ENCODE measurements at regions not wholly inside any gene's neighbourhood (a gene's known extent, or its start where the extent isn't known, plus 50 kb on each side); places are given as distances from the start of the nearest gene placed in this dataset.

GRCh38 chr12:3988519-3989217 lies 115.5 kb upstream of the PARP11 start:
- Histone ChIP-seq H3K4me3 (no peak overlapping the region), H3K27ac (no peak overlapping the region), H3K36me3 (no peaks in the 10 kb centered on the region), H3K4me1 (no peaks in the 10 kb centered on the region), H3K9me3 (peaks cover 0 to 7% of the 10 kb centered on the region in 2 donors), H3K27me3 (no peaks in the 10 kb centered on the region)
- no peak for DNase-seq (ENCODE audit: low spot score)
- TF ChIP-seq CTCF (IDR thresholded peaks at IDR 0.05), result no peak

- Histone ChIP-seq H3K4me3 (no peak overlapping the region), H3K4me1 (no peaks in the 10 kb centered on the region), H3K36me3 (no peaks in the 10 kb centered on the region), H3K27ac (no peak overlapping the region), H3K27me3 (no peaks in the 10 kb centered on the region), H3K9me3 (peaks cover 0 to 12% of the 10 kb centered on the region in 2 donors)
- no peak for DNase-seq (ENCODE audit: low spot score)
- TF ChIP-seq CTCF (IDR thresholded peaks at IDR 0.05), result no peak
Observed at GRCh38 chr12:3987571-3987970, 114.4 kb upstream of the PARP11 start.

GRCh38 chr12:3980504-3981272 lies 107.5 kb upstream of the PARP11 start:
- no peaks in the 10 kb centered on the region for H3K36me3 ChIP-seq
- H3K27me3 ChIP-seq, result no peaks in the 10 kb centered on the region
- H3K4me1 ChIP-seq, result no peaks in the 10 kb centered on the region
- no peak overlapping the region for H3K4me3 ChIP-seq
- H3K27ac ChIP-seq, result no peak overlapping the region
- DNase-seq (ENCODE audit: low spot score), result no peak
- H3K9me3 ChIP-seq, result peaks cover 0 to 12% of the 10 kb centered on the region in 2 donors
- TF ChIP-seq CTCF (IDR thresholded peaks at IDR 0.05), result no peak

- no peak for TF ChIP-seq CTCF (IDR thresholded peaks at IDR 0.05)
- H3K9me3 ChIP-seq, result no peaks in the 10 kb centered on the region
- no peak overlapping the region for H3K4me3 ChIP-seq
- no peaks in the 10 kb centered on the region for H3K27me3 ChIP-seq
- no peaks in the 10 kb centered on the region for H3K4me1 ChIP-seq
- H3K36me3 ChIP-seq, result no peaks in the 10 kb centered on the region
- no peak for DNase-seq (ENCODE audit: low spot score)
- no peak overlapping the region for H3K27ac ChIP-seq
Observed at GRCh38 chr12:3977621-3978020, 104.4 kb upstream of the PARP11 start.

- no peak overlapping the region for H3K27ac ChIP-seq
- DNase-seq (ENCODE audit: low spot score), result no peak
- H3K36me3 ChIP-seq, result no peaks in the 10 kb centered on the region
- no peak for TF ChIP-seq CTCF (IDR thresholded peaks at IDR 0.05)
- H3K9me3 ChIP-seq, result no peaks in the 10 kb centered on the region
- no peak overlapping the region for H3K4me3 ChIP-seq
- H3K4me1 ChIP-seq, result no peaks in the 10 kb centered on the region
- H3K27me3 ChIP-seq, result no peaks in the 10 kb centered on the region
Observed at GRCh38 chr12:3976351-3976938, 103.2 kb upstream of the PARP11 start.
